Fibroblast of upper back skin (primary cell): ENCODE measurements at regions not wholly inside any gene's neighbourhood (a gene's known extent, or its start where the extent isn't known, plus 50 kb on each side); places are given as distances from the start of the nearest gene placed in this dataset.

ENCODE experiments used
- DNase-seq: peaks from one replicate; pipeline ENCODE4 v3.0.0-alpha.2; 2013

GRCh38 chr19:31119951-31120690, 229.1 kb downstream of the TSHZ3 start:
- peak; percentile 82 for DNase-seq

- DNase-seq, result no peak
Measured at GRCh38 chr19:31118986-31119385, 230.2 kb downstream of the TSHZ3 start.

- peak; percentile 73 for DNase-seq
Measured at GRCh38 chr19:31118287-31118955, 230.8 kb downstream of the TSHZ3 start.

DNA sequence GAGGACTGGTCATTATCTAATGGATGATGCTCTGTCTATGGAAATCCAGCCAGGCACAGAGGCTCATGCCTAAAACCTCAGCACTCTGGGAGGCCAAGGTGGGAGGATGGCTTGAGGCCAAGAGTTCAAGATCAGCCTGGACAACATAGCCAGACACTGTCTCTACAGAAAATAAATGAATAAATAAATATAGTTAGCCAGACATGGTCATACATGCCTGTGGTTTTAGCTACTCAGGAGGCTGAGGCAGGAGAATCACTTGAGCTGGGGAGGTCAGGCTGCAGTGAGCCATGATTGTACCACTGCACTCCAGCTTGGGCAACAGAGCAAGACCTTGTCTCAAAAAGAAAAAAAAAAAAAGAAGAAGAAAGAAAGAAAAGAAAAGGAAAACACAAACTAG, 234.7 kb downstream of the TSHZ3 start:
- DNase-seq, result no peak

GRCh38 chr19:31113293-31113692, 235.9 kb downstream of the TSHZ3 start:
- peak; percentile 71 for DNase-seq

DNA sequence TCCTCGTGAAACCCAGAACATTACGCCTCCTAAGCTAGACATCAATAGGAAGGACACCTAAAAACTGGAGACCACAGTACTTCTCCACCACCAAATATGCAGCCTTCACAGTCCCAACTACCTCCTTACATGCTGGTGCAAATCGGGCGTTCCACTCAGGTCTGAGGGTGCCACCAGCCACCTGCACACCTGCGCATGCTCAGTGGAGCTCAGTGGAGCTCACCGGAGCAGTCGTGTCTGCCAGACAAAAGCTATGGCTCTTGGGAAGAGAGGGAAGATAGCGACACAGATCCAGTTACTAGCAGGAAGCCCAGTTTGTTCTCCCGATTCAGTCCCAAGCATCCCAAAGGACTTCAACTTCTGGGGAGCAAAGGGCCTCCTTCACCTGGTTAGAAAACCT, 237.1 kb downstream of the TSHZ3 start:
- DNase-seq, result no peak

- no peak for DNase-seq
Measured at GRCh38 chr19:31111741-31112140, 237.5 kb downstream of the TSHZ3 start.

DNA sequence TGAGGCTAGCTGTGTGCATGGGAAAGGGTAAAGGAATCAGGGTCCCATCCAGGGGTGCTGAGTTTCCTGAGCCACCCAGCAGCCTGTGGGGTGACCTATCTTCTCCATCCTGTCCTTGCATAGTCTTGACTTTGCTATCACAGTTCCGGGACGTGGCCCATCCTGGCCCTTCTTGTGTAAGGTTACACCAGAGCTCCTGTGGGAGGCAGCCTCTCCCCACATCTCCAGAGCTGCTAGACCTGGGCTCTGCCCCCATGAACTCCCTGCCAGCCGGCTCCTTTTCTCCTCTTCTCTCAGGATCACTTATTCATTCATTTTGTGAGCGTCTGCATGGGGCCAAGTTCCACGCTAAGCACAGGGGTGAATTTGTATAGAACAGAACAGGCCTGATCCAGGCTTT, 238.9 kb downstream of the TSHZ3 start:
- DNase-seq, result peak; percentile 49

GRCh38 chr19:31109636-31110035, 239.6 kb downstream of the TSHZ3 start:
- DNase-seq, result no peak

- no peak for DNase-seq
Measured at GRCh38 chr19:31107096-31107495, 242.1 kb downstream of the TSHZ3 start.

GRCh38 chr19:31105761-31106160, 243.5 kb downstream of the TSHZ3 start:
- DNase-seq, result no peak

- no peak for DNase-seq
Measured at GRCh38 chr19:31104451-31104850, 244.8 kb downstream of the TSHZ3 start.

- no peak for DNase-seq
Measured at GRCh38 chr19:31103228-31103627, 246.0 kb downstream of the TSHZ3 start.

DNA sequence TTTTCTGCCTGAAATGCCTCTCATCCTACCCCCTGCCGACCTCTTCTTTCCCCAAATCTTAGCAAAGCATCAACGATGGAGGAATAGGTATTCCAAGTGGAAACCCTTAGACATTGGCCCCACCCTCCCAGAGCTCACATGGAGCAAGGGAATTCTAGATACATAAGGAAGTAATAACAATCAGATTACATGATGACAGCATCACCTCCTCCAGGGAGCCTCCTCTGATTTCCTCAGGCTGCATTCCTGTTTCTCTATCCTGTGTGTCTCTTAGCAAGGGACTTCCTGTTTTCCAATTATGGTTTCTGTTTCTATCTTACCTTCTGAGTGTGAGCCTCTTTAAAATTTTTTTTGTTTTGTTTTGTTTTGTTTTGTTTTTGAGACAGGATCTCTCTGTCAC, 246.6 kb downstream of the TSHZ3 start:
- DNase-seq, result no peak

DNA sequence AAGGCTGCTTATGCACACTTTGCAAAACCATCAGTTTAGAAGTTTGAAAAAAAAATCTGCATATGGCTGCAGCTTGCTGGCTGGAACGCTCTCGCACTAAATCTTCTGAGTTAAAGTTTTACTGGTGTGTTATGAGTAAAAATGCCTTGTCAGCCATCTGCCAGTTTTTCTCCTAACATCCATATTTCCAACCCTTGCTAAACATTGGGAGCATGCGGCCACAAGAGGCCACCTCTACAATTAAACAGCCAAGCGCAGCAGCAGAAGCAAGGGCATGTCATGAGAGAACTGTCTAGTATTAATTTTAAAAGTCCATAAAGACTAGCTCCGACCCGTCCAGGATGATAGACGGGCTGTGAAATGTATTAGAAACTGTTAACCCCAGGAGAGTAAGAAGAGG, 248.3 kb downstream of the TSHZ3 start:
- DNase-seq, result peak; percentile 42

- no peak for DNase-seq
Measured at GRCh38 chr19:31100206-31100590, 249.0 kb downstream of the TSHZ3 start.

DNA sequence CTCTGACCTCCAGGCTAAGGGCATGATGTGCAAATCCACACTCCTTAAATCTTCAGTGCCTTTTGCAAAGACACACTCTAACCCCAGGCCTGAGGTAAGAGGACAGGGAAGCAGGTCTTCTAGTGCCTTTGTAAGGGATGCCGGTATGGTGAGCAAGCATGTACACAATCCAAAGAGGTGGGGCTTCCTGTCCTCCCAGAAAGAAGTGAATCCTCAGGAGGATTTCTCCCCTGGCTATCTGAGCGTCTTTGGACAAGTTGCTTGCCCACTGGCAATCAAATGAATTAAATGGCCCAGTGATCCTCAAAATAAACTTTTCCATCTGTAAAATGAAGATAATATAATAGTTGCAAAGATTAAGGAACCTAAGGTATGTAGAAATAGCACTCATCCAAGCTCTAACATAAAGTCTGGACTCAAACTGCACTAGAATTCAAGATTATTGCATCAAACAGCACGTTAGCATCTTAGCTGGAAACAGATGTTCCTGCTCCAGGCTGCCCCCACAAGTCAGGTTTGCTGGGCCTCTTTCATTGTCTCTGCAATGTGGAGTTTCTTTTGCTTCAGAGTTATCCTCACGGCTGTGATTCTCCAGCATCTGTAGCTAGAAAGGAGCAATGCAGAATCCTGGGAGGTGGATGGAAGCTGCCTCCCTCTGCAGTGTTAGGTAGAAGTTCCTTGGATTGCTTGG, 249.6 kb downstream of the TSHZ3 start:
- DNase-seq, result peak; percentile 65

DNA sequence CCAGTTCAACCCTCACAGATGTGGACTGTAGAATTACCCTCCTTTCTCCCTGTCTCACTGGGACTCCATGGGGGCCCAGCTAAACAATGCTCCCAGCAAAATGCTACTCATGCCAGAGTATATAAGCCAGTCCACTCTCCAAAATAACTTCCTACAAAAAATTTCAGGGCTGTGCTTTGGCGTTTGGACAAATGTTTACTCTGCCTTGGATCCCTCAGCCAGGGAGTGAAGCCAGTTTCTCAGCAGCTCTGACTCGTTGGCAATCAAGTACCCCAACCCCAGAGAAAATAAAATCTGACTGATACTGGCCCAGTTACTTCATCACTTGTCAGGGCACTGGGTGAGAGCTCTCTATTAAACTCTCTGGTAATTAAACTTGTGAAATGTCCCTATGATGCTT, 250.4 kb downstream of the TSHZ3 start:
- no peak for DNase-seq

GRCh38 chr19:31096935-31097545, 252.2 kb downstream of the TSHZ3 start:
- DNase-seq, result no peak

- no peak for DNase-seq
Measured at GRCh38 chr19:31096062-31096830, 253.0 kb downstream of the TSHZ3 start.

DNA sequence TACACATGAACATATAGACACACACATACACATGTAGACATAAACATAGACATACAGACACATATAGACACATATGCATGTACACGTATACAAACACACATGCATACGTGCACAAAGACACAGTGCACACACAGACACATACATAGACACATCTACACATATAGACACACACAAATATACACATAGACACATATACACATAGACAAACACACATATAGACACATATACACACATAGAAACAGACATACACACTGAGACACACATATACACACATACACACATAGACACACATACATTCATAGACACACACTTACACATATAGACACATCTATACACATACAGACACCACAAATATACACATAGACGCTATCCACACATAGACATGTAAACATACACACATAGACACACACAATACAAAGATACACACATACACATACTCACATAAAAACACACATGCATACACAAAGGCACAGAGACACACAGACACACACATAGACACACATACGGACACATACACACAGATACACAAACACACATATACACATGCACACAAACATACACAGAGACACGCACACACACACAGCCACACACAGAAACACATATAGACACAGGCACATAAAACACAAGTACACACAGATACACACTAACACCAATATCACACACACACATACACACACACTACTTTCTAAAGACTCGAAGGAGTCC, 254.0 kb downstream of the TSHZ3 start:
- DNase-seq, result no peak

- DNase-seq, result no peak
Measured at GRCh38 chr19:31092274-31092673, 257.0 kb downstream of the TSHZ3 start.
